CD4-positive, alpha-beta T cell (primary cell): ENCODE measurements at regions not wholly inside any gene's neighbourhood (a gene's known extent, or its start where the extent isn't known, plus 50 kb on each side); places are given as distances from the start of the nearest gene placed in this dataset.

Experiments
- ATAC-seq: fragments of 200-7000 bp; cut with Tn5 transposase; one replicate; pipeline ENCODE4 v1.10.0; 2022; ENCODE audit warnings: mild to moderate bottlenecking; ENCODE audit not compliant: poor library complexity
- CTCF ChIA-PET: fragments of 350-600 bp; sonication (Branson Sonifier 250); formaldehyde crosslinking; loops from one replicate; lab custom pipeline; 2021; ENCODE audit warnings: antibody characterized with exemption, inconsistent platforms; lab: Charles Lee
- POLR2A ChIA-PET: fragments of 350-600 bp; sonication (Branson Sonifier 250); formaldehyde crosslinking; loops from one replicate; lab custom pipeline; 2021; ENCODE audit warnings: antibody characterized with exemption, inconsistent platforms; lab: Charles Lee
- DNase-seq, 14 experiments: peaks; one replicate each; pipeline ENCODE4 v3.0.0-alpha.2; 2013 to 2020; ENCODE audit warnings: mixed read lengths in 2 of 14
- H3K27ac ChIP-seq, 2 donors: one replicate each; pipeline versions ENCODE4 v1.5.1 to v1.7.0; 2013; ENCODE audit warnings: low read length in 2 of 2, low read depth in 1 of 2, mild to moderate bottlenecking in 1 of 2
- H3K27me3 ChIP-seq, 2 experiments: 1 replicate in 1 of 2; 2 replicates in 1 of 2; pipeline versions ENCODE4 v1.6.1 to v1.7.0; 2013; ENCODE audit warnings: low read length in 2 of 2, control low read depth in 1 of 2, mild to moderate bottlenecking in 1 of 2, moderate library complexity in 1 of 2; ENCODE audit not compliant: insufficient read depth in 2 of 2, control insufficient read depth in 1 of 2
- H3K36me3 ChIP-seq: one replicate; pipeline ENCODE4 v1.6.1; 2013; ENCODE audit warnings: low read length, control low read depth; ENCODE audit not compliant: insufficient read depth
- H3K4me1 ChIP-seq: one replicate; pipeline ENCODE4 v1.6.1; 2013; ENCODE audit warnings: low read length, control low read depth; ENCODE audit not compliant: insufficient read depth
- H3K4me3 ChIP-seq: one replicate; pipeline ENCODE4 v1.5.1; 2013; ENCODE audit warnings: mild to moderate bottlenecking, low read length, moderate library complexity
- H3K9me3 ChIP-seq, 2 experiments: 1 replicate in 1 of 2; 2 replicates in 1 of 2; pipeline versions ENCODE4 v1.6.1 to v1.7.0; 2013; ENCODE audit warnings: low read length in 2 of 2, mild to moderate bottlenecking in 2 of 2, control low read depth in 1 of 2, moderate library complexity in 1 of 2; ENCODE audit not compliant: control insufficient read depth in 1 of 2, insufficient read depth in 1 of 2
- H3K27ac Mint-ChIP-seq: one replicate; pipeline ENCODE4 v1.8.0; 2020; ENCODE audit warnings: mixed read lengths
- H3K27me3 Mint-ChIP-seq: one replicate; pipeline ENCODE4 v1.8.0; 2021; ENCODE audit warnings: mixed read lengths
- H3K36me3 Mint-ChIP-seq: one replicate; pipeline ENCODE4 v1.8.0; 2021; ENCODE audit warnings: low read depth, mixed read lengths
- H3K4me1 Mint-ChIP-seq: one replicate; pipeline ENCODE4 v1.8.0; 2021; ENCODE audit warnings: low read depth, mixed read lengths
- H3K4me3 Mint-ChIP-seq: one replicate; pipeline ENCODE4 v1.8.0; 2020; ENCODE audit warnings: mild to moderate bottlenecking, mixed read lengths
- H3K9me3 Mint-ChIP-seq: one replicate; pipeline ENCODE4 v1.8.0; 2020; ENCODE audit warnings: mixed read lengths
- CTCF ChIP-seq: fragments of 200-600 bp; IDR thresholded peaks from one replicate; pipeline ENCODE4 v1.8.0; 2022; ENCODE audit warnings: antibody characterized with exemption, mild to moderate bottlenecking
- intact Hi-C, 2 experiments: fragments of 100-400 bp; cut with DNase I in 1 of 2; cut with micrococcal nuclease in 1 of 2; formaldehyde crosslinking; loops; one replicate each; pipeline versions ENCODE4 v1.15.1 to v1.9.0; 2023 to 2025; cut with DNase I, micrococcal nuclease

GRCh38 chr2:234565842-234566619 lies 69.2 kb upstream of the ARL4C start:
- ChIA-PET CTCF (no interaction called here), POLR2A (no interaction called here)
- intact Hi-C loops: no loop called here
- Histone ChIP-seq H3K27ac (no peak overlapping the region), H3K4me1 (no peaks in the 10 kb centered on the region), H3K36me3 (no peaks in the 10 kb centered on the region), H3K27me3 (peaks cover 3 to 12% of the 10 kb centered on the region in 2 experiments), H3K4me3 (no peak overlapping the region), H3K9me3 (no peaks in the 10 kb centered on the region)
- no peak overlapping the region for H3K4me3 Mint-ChIP-seq
- ATAC-seq (no peak), DNase-seq (no peak)
- H3K27me3 Mint-ChIP-seq: peaks cover 26% of the 10 kb centered on the region
- TF ChIP-seq CTCF: no peak
- H3K27ac Mint-ChIP-seq: no peak overlapping the region
- no peaks in the 10 kb centered on the region for H3K9me3 Mint-ChIP-seq
- H3K4me1 Mint-ChIP-seq: no peaks in the 10 kb centered on the region
- no peaks in the 10 kb centered on the region for H3K36me3 Mint-ChIP-seq

DNA sequence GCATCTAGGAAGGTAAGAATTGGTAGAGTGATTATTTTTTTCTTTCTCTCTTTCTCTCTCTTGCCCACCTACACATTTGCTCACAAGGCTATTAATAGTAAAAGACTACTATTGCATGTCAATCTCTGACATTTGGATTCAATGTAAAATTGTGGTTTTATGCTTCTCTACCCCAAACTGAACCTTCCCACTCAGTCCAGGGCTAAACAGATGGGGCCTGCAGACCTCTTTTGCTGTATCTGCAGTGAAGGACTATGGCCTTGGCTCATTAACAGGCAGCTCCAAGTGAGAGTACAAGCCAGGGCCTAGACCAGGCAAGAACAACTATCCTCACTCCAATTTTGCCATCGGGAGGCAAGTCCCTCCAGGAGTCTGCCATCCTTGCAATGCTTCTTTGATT lies 68.3 kb upstream of the ARL4C start:
- Mint-ChIP-seq H3K27ac (no peak overlapping the region), H3K4me1 (no peaks in the 10 kb centered on the region), H3K27me3 (peaks cover 24% of the 10 kb centered on the region), H3K9me3 (no peaks in the 10 kb centered on the region), H3K36me3 (no peaks in the 10 kb centered on the region), H3K4me3 (no peak overlapping the region)
- Histone ChIP-seq H3K9me3 (peaks cover 0 to 6% of the 10 kb centered on the region in 2 experiments), H3K36me3 (no peaks in the 10 kb centered on the region), H3K27me3 (peaks cover 3 to 6% of the 10 kb centered on the region in 2 experiments), H3K4me1 (no peaks in the 10 kb centered on the region), H3K27ac (no peak overlapping the region), H3K4me3 (no peak overlapping the region)
- CTCF ChIA-PET: no interaction called here
- POLR2A ChIA-PET: no interaction called here
- no peak for TF ChIP-seq CTCF
- ATAC-seq: no peak
- intact Hi-C loops: no loop called here
- DNase-seq: no peak

DNA sequence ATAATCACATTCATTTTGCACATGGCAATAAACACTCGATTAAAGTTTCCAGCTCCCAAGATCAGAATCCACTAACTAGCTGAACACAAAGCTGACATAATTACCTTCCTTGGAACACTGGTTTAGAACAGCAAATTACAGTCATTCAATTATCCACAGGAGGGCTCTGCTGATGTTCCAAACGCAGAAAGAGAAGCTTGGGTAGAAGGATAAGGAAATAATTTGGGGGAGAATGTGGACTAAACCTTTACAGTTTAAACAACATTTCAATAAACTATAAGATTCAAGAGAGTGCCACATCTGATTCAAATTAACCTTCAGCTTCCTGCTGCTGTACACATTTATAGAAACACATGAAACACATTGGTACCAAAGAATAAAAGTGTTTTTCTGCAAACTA lies 67.8 kb upstream of the ARL4C start:
- no peak for ATAC-seq
- H3K9me3 ChIP-seq: peaks cover 0 to 6% of the 10 kb centered on the region in 2 experiments
- intact Hi-C loops: no loop called here
- ChIA-PET POLR2A (no interaction called here), CTCF (no interaction called here)
- H3K27ac Mint-ChIP-seq: no peak overlapping the region
- H3K36me3 ChIP-seq: no peaks in the 10 kb centered on the region
- H3K9me3 Mint-ChIP-seq: peaks cover 3% of the 10 kb centered on the region
- no peak overlapping the region for H3K4me3 Mint-ChIP-seq
- H3K36me3 Mint-ChIP-seq: no peaks in the 10 kb centered on the region
- no peaks in the 10 kb centered on the region for H3K4me1 ChIP-seq
- DNase-seq: no peak
- TF ChIP-seq CTCF: no peak
- no peak overlapping the region for H3K4me3 ChIP-seq
- H3K27me3 Mint-ChIP-seq: peaks cover 24% of the 10 kb centered on the region
- H3K27ac ChIP-seq: no peak overlapping the region
- H3K4me1 Mint-ChIP-seq: no peaks in the 10 kb centered on the region
- peaks cover 1 to 3% of the 10 kb centered on the region in 2 experiments for H3K27me3 ChIP-seq
